Mononuclear cell (primary cell): ENCODE measurements at regions not wholly inside any gene's neighbourhood (a gene's known extent, or its start where the extent isn't known, plus 50 kb on each side); places are given as distances from the start of the nearest gene placed in this dataset.

Experiments
- H3K27me3 ChIP-seq: 2 replicates; pipeline ENCODE4 v1.6.0; 2011; ENCODE audit warnings: low read length, control low read depth; ENCODE audit not compliant: insufficient read depth
- H3K4me1 ChIP-seq: 2 replicates; pipeline ENCODE4 v1.5.1; 2011; ENCODE audit warnings: mild to moderate bottlenecking, low read length, control low read depth; ENCODE audit not compliant: insufficient read depth
- H3K4me3 ChIP-seq: 2 replicates; pipeline ENCODE4 v1.5.1; 2011; ENCODE audit warnings: mild to moderate bottlenecking, low read length, moderate library complexity
- H3K9me3 ChIP-seq: 2 replicates; pipeline ENCODE4 v1.5.1; 2011; ENCODE audit warnings: low read depth, mild to moderate bottlenecking, control low read depth, low read length

DNA sequence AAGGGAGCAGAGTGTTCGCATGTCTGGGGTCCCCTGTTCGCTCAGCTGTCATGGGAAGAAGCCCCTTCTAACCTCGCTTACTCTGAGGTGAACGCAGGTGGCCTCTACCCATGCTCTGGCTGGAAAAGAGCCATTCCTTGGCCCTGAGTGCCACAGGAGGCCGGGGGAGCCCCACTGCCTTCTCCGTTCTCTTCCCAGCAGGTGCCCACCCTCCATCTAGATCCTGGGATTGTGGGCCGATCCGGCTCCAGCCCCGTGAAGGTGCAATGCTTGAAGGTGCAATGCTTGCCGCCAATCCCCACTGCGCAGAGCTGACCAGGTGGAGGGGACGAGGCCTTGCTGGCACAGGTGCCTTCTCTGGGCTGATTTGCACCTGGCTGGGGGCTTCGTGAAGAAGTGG is 95.4 kb downstream of the MRPL36 start:
- no peaks in the 10 kb centered on the region for H3K4me1 ChIP-seq
- peaks cover 9% of the 10 kb centered on the region for H3K27me3 ChIP-seq
- no peaks in the 10 kb centered on the region for H3K9me3 ChIP-seq
- H3K4me3 ChIP-seq, result no peak overlapping the region

DNA sequence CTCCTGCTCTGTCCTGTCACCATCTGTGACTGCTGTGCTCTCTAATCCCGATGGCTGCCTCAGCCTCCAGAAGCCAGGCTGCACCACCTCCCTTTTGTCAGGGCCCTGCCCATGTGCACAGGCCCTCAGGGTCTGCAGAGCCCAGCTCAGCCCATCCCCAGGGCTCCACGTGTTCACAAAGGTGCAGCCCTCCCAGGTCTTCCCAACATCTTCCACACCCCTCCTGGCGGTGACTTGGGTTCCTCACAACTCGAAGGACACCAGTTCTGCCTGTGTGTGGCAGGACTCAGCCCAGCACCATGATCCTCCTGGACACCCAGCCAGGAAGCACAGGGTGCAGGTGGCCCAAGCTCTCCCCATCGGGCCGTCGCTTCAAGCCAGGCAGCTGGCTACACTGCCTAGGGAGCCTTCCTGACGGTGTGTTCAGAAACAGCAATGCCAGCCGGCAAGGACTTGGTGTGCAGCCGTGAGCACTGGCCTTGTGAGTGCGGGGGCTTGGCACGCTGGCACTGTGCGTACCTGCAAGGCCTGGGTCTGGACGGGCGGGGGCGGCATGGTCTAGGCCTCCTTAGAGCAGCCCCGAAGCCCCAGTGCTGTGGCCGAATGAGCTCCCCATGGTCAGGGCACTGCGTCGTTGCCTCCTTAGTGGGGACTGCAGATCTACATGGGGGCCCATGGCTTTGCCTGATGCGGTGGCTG is 96.1 kb downstream of the MRPL36 start:
- no peaks in the 10 kb centered on the region for H3K4me1 ChIP-seq
- peaks cover 3% of the 10 kb centered on the region for H3K27me3 ChIP-seq
- no peak overlapping the region for H3K4me3 ChIP-seq
- H3K9me3 ChIP-seq, result no peaks in the 10 kb centered on the region

DNA sequence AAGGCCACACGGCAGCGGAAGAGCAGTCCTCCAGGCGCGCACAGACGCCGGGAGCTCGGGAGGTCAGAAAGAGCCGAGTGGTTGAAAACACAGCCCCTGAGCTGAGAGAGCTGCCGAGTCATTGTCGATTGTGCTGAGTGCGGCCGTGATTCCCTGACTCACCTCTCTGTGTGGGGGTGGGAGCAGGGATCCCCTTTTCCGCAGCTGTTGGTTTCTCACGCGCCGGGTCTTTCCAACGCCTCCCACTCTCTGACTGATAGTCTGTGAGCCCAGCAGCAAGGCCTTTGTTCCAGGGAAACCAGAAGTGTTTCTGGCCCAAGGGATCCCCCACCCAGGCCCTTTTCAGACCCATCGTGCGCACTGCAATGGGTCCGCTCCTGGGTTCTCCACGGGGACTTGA is 97.3 kb downstream of the MRPL36 start:
- Histone ChIP-seq H3K27me3 (no peaks in the 10 kb centered on the region), H3K4me1 (no peaks in the 10 kb centered on the region), H3K9me3 (no peaks in the 10 kb centered on the region), H3K4me3 (no peak overlapping the region)

DNA sequence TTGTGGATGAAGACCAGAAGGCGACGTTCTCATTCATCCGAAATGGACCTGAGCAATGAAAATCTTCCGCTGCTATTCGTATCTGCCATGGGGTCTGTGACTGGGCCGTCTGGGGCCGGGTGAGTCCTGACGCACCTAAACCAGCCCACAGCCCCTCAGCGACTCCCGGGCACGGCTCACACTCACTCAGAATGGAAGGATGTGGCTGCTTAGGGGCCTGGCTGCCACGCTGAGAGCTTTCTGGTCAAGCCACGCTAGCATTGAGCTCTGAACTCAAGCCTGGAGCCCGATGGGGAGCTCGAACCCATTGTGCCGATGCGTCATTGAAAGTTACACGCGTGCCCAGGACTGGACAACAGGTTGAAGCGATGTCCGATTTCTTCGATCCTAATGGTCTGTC is 97.8 kb downstream of the MRPL36 start:
- Histone ChIP-seq H3K4me3 (no peak overlapping the region), H3K4me1 (no peaks in the 10 kb centered on the region), H3K9me3 (no peaks in the 10 kb centered on the region), H3K27me3 (no peaks in the 10 kb centered on the region)

DNA sequence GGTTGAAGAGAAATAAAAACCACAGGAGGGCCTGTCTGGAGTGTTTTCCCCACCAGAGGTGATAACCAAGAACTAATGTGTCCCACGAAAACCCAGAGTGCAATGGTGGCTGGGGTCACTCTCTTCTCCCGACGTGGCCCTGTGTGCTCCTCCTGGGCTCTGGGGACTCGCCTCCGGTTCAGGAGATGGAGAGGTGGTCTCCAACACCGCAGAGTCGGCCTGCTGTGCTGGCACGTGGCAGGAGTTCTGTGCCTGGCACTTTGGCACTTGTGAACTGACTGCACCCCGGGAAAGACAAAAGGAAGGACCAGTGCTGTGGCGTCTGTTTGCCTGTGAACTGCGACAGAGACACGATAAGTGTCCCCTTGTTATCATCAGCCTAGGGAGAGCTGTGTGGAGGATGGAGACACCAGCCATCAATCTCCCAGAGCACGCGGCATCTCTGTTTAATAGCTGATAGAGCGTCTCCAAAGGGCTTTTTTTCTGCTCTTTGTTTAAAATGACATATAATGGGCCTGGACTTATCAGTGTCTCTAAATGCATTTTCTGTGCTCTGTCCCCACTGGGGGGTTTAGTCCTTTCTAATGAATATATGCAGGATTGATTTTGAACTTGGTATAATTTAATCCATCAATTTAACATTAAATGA is 98.3 kb downstream of the MRPL36 start:
- Histone ChIP-seq H3K4me1 (no peaks in the 10 kb centered on the region), H3K4me3 (no peak overlapping the region), H3K9me3 (no peaks in the 10 kb centered on the region), H3K27me3 (no peaks in the 10 kb centered on the region)

DNA sequence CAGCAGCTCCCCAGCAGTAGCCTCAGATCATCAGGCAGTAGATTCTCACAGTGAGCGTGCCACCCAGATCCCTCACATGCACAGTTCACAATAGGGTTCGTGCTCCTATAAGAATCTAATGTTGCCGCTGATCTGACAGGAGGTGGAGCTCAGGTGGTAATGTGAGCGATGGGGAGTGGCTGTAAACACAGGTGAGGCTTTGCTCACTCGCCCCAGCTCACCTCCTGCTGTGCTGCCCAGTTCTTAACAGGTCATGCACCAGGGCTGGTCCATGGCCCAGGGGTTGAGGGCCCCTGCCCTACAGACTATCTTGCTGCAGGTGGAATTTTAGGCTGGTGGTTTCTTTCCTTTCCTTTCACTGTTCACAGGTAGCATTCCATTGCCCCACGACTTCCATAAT is 100.2 kb downstream of the MRPL36 start:
- Histone ChIP-seq H3K9me3 (no peaks in the 10 kb centered on the region), H3K27me3 (no peaks in the 10 kb centered on the region), H3K4me3 (no peak overlapping the region), H3K4me1 (no peaks in the 10 kb centered on the region)

DNA sequence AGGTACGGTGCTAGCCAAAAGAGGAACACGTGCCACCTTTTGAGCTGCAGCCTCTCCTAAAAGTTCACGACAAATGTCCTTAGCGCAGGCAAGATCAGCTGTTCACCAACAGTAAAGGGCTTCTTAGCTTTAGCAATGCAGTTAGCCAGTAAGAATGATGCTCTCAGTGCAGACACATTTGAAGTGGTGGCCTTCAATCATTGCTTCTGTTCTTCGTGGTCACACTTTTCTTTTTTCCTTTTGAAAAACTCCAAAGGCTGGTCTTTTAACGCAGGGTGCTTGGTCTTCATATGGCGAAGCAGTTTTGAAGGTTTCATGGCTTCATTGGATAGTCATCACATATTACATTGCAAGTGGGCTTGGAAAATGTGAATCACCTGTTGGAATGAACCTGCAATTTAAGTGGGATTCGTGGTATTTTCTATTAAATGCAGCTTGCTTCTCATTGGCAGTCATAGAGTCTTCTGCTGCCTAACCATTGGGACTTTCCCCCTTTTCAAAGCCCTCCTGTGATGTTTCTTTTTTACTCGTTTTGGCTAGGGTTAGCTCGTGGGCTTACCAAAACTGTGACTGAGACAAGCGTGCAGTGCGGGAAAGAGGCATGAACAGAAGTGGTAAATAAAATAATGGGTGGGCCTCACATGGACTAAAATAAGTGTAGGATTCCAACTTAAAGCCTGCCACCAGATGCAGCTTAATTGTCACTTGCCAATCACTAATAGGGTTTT is 100.9 kb downstream of the MRPL36 start:
- Histone ChIP-seq H3K27me3 (no peaks in the 10 kb centered on the region), H3K4me3 (no peak overlapping the region), H3K4me1 (no peaks in the 10 kb centered on the region)

DNA sequence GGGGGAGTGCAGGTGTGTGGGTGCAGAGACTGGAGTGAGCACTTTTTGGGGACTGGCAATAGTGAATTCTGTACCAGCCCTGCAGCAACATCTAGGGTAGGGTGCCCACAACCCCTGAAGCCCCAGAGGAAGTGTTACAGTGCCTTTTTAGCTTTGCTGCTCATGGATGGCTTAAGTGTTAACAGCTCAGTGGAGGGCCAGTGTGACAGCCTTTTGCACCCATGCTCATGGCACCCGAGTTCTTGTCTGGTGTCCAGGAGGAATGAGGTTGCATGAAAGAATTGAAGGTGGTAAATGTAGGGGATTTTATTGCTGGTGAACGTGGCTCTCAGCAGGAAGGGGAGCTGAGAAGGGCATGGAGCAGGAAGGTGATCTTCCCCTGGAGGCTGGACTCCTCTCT is 107.3 kb downstream of the MRPL36 start:
- Histone ChIP-seq H3K4me1 (no peaks in the 10 kb centered on the region), H3K27me3 (no peaks in the 10 kb centered on the region), H3K9me3 (no peaks in the 10 kb centered on the region), H3K4me3 (no peak overlapping the region)

More for the DNA sequence above, 100.9 kb downstream of the MRPL36 start:
- no peaks in the 10 kb centered on the region for H3K9me3 ChIP-seq

DNA sequence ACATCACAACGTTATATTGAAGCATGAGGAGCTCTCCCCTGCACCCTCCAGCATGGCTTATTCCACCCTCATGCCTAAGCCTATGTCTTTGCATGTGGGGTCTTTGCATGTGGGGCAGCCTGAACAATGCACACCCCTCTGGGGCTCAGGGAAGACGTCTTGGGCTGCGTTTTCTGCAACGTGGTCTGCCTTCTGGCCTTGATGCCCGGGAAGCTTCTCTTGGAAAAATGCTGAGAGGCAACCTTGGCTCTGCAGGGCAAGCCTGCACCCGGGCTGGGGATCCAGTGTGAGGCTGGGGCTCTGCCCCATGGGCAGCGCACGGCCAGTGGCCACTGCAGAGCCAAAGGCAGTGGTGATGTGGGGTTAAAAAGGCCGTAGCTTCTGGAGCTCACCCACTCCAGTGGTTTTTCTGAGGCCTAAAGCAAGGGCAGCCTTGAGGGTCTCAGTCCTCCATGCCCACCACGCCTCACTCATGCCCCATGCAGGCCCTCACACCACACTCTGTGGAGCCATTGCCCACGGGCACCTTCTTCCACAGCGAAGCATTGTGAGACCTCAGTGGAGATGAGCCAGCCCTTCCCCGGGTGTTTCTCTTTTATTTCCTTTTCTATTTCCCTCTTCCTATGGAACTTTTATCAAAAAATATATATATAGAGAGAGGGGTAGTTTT is 112.2 kb downstream of the MRPL36 start:
- Histone ChIP-seq H3K9me3 (no peaks in the 10 kb centered on the region), H3K4me3 (no peak overlapping the region), H3K4me1 (no peaks in the 10 kb centered on the region), H3K27me3 (no peaks in the 10 kb centered on the region)

DNA sequence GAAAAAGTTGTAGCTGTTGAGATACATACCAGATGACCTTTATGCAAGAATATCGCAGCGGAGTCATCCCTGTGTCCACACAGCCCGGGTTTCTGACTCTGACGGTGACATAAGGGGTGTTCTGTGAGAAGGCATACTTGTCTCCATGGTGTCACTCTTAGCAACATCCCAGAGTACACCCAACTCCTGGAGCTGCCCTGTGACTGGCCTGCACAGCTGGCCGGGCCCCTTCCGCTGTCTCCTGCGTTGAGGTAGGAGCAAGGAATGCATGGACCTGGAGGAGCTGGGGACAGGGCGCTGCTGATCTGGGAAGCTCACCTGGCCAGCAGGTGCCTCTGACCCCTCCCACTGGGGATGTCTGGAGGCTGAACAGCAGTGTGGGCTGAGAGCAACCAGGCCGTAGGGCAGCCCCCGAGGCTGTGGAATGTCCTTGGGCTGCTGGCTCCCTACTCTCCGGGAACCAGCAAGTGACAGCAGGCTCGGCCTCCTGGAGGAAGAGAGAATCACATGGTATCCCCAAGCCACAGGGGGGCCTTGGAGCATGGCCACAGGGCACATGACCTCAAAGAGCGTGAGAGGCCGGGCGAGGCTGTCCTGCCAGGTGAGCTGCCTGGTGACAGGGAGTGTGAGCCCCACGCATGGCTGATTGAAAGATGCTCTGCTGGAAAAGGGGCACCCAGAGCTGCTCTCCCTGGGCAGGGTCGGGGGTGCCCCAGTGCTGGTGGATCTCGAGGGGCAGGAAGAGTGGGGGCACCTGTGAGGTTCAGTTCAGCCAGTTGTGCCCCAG is 113.4 kb downstream of the MRPL36 start:
- Histone ChIP-seq H3K4me3 (no peak overlapping the region), H3K4me1 (no peaks in the 10 kb centered on the region), H3K27me3 (no peaks in the 10 kb centered on the region), H3K9me3 (no peaks in the 10 kb centered on the region)

DNA sequence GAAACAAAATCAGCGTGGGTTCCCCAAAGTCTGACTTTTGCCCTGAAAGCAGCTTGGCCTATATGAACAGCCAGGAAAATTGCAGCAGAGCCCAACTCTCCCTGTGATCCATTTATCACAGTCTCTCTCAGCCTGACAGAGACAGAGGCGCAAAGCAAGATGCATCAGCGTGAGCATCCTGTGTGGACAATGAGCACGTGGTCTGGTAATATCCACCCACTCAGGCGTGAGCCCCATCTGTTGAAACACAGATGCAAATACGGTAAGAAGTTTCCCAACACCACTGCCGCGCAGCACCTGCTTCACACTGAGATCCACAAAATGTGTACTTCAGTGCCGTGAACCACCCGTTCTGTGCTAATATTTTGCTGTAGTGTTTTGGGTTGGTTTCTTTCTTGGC is 114.6 kb downstream of the MRPL36 start:
- no peaks in the 10 kb centered on the region for H3K4me1 ChIP-seq
- peaks cover 6% of the 10 kb centered on the region for H3K27me3 ChIP-seq
- no peaks in the 10 kb centered on the region for H3K9me3 ChIP-seq
- H3K4me3 ChIP-seq, result no peak overlapping the region

DNA sequence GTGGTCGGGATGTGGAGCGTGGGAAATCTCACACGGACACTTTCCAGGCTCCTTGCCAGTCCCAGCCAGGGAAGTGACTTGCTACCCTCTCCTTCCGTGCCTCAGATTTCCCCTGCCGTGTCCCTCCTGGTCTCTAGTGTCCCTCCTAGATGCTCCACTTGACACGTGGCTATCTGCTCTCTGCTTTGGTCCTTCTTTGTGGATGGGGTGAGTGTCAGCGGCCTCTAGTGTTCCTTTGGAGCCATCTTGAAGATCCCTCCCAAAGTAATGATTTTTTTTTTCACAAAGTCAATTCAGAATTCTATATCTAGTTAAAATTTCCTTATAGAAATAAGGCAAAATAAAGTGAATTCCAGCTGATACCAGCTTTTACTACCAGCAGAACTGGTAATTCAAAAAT is 117.7 kb downstream of the MRPL36 start:
- peaks cover 21% of the 10 kb centered on the region for H3K27me3 ChIP-seq
- H3K4me1 ChIP-seq, result no peaks in the 10 kb centered on the region
- no peak overlapping the region for H3K4me3 ChIP-seq
- no peaks in the 10 kb centered on the region for H3K9me3 ChIP-seq

DNA sequence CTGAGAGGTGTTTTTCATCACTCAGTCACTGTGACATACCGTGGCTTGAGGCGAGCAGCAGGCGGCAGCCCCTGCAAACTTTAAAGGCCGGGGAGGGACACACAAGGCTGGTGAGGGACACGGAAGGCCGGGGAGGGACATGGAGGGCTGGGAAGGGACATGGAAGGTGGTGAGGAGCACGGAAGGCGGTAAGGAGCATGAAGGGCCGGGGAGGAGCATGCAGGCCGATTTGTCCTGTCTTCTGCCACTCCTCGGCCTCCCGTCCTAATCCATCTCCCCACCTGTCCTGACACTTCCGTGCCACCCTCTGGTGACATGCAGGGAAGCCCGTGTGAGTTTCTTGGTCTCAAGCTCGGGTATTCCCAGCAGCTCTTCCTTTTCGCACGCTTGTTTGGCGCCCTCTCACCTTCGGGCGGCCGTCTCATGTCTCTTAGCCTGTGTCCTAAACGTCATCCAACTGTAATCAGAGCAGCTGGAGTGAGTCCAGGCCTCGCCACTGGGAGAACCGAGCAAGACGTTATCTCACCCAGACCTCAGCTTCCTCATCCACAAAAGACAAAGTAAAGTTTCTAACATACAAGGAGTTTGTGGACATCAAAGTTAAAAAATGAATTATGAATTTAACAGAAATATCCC is 126.5 kb downstream of the MRPL36 start:
- no peaks in the 10 kb centered on the region for H3K4me1 ChIP-seq
- H3K4me3 ChIP-seq, result no peak overlapping the region
- H3K9me3 ChIP-seq, result no peaks in the 10 kb centered on the region
- peaks cover 21% of the 10 kb centered on the region for H3K27me3 ChIP-seq

DNA sequence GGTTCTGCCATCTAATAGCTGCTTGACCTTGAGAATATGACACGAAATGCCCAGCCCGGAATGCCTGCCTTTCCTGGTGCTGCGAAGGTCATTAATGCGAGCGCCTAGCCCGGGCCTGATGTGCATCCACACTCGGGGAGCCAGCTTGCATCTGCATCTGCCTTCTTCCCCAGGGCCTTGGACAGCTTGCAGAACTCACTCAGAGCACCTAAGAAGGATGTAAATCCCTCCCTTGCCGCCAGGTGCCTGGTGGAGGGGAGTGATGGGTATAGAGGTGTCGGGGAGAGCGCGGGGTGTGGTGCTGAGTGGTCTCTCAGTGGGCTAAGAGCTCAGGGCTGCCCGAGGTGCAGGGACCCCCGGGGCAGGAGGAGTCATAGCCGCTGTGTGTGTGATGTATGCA is 127.2 kb downstream of the MRPL36 start:
- H3K4me3 ChIP-seq, result no peak overlapping the region
- H3K9me3 ChIP-seq, result no peaks in the 10 kb centered on the region
- H3K27me3 ChIP-seq, result peaks cover 24% of the 10 kb centered on the region
- H3K4me1 ChIP-seq, result no peaks in the 10 kb centered on the region
